HCT116 (cell line): ENCODE measurements at regions not wholly inside any gene's neighbourhood (a gene's known extent, or its start where the extent isn't known, plus 50 kb on each side); places are given as distances from the start of the nearest gene placed in this dataset.

Experiments used
- CEBPB ChIP-seq: IDR thresholded peaks from 2 replicates; pipeline ENCODE4 v1.6.1; 2012; ENCODE audit warnings: low read depth
- CTCF ChIP-seq, 3 experiments: fragments of 200-600 bp in 1 of 3; sonication (generic) in 1 of 3; IDR thresholded peaks in 2 of 3; conservative IDR thresholded peaks in 1 of 3; 2 replicates each; pipeline ENCODE4 v1.5.1; 2012 to 2017; ENCODE audit warnings: low read depth in 2 of 3, low read length in 2 of 3, antibody characterized with exemption in 1 of 3, borderline replicate concordance in 1 of 3, control low read depth in 1 of 3, mild to moderate bottlenecking in 1 of 3, mixed read lengths in 1 of 3, mixed run types in 1 of 3, moderate library complexity in 1 of 3; ENCODE audit not compliant: insufficient read depth in 1 of 3
- EZH2 ChIP-seq: fragments of 200-600 bp; sonication (generic); IDR thresholded peaks from 2 replicates; pipeline ENCODE4 v1.6.1; 2017; ENCODE audit warnings: antibody characterized with exemption, mixed run types
- EZH2phosphoT487 ChIP-seq: fragments of 200-600 bp; IDR thresholded peaks from 2 replicates; pipeline ENCODE4 v1.6.1; 2018; ENCODE audit warnings: antibody characterized with exemption, borderline replicate concordance
- MAX ChIP-seq: IDR thresholded peaks from 2 replicates; pipeline ENCODE4 v1.6.1; 2012
- POLR2A ChIP-seq: IDR thresholded peaks from 2 replicates; pipeline ENCODE4 v1.7.0; 2011; ENCODE audit warnings: borderline replicate concordance; ENCODE audit not compliant: insufficient read depth, insufficient read length; ENCODE audit errors: extremely low read depth
- POLR2AphosphoS5 ChIP-seq: IDR thresholded peaks from 2 replicates; pipeline ENCODE4 v1.6.1; 2011; ENCODE audit warnings: mild to moderate bottlenecking, low read depth, low read length, moderate library complexity
- REST ChIP-seq: IDR thresholded peaks from 2 replicates; pipeline ENCODE4 v1.6.1; 2012; ENCODE audit warnings: low read depth
- SP1 ChIP-seq: IDR thresholded peaks from 2 replicates; pipeline ENCODE4 v1.6.1; 2012; ENCODE audit warnings: low read depth

GRCh38 chr1:14055442-14056223 is 355.6 kb downstream of the PRDM2 start:
- TF ChIP-seq CTCF (IDR thresholded peaks at IDR 0.05 in 2 of 3, conservative IDR thresholded peaks at IDR 0.05 in 1 of 3; ENCODE audit: borderline replicate concordance in 1 of 3, insufficient read depth in 1 of 3, low read depth in 2 of 3, low read length in 2 of 3) (no peak), CEBPB (0 out of 2 replicates have a peak, but pooled peaks have one; percentile 17), EZH2phosphoT487 (no peak), SP1 (no peak; the same call in 1 of the 2 replicates), EZH2 (no peak), POLR2AphosphoS5 (no peak), POLR2A (no peak), MAX (0 out of 2 replicates have a peak, but pooled peaks have one; percentile 9), REST (no peak)
